GM12872 (cell line): ENCODE measurements at regions not wholly inside any gene's neighbourhood (a gene's known extent, or its start where the extent isn't known, plus 50 kb on each side); places are given as distances from the start of the nearest gene placed in this dataset.

Experiments
- TF ChIP-seq, protein P1 (sequence below): IDR thresholded peaks from 3 replicates; pipeline ENCODE4 v1.5.1; 2011; ENCODE audit warnings: low read depth, mild to moderate bottlenecking, low read length, moderate library complexity; ENCODE audit not compliant: insufficient read depth

DNA sequence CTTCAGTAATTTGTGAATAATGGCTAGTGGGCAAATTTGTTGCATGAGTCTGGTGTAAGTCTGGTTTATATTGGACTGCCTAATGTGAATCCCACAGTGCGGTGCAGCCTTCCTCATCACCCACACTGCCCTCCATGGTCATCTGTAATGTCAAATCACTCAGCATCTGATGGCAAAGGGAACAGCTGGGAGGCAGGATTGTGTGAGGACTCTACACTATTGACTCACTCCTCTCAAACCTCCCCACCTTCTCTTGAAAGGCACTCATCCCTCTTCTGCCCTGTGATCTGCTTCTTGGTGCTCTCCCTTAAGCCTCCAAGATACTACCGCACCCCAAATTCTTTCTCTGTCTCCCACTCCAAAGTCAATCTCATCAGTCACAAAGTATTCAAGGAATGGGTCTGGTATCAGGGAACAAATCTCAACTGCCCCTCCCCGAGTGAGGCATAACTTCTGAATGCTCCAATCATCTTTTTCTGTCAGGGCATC is 146.0 kb upstream of the BEND6 start:
- TF ChIP-seq, protein P1, sequence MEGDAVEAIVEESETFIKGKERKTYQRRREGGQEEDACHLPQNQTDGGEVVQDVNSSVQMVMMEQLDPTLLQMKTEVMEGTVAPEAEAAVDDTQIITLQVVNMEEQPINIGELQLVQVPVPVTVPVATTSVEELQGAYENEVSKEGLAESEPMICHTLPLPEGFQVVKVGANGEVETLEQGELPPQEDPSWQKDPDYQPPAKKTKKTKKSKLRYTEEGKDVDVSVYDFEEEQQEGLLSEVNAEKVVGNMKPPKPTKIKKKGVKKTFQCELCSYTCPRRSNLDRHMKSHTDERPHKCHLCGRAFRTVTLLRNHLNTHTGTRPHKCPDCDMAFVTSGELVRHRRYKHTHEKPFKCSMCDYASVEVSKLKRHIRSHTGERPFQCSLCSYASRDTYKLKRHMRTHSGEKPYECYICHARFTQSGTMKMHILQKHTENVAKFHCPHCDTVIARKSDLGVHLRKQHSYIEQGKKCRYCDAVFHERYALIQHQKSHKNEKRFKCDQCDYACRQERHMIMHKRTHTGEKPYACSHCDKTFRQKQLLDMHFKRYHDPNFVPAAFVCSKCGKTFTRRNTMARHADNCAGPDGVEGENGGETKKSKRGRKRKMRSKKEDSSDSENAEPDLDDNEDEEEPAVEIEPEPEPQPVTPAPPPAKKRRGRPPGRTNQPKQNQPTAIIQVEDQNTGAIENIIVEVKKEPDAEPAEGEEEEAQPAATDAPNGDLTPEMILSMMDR: no peak

DNA sequence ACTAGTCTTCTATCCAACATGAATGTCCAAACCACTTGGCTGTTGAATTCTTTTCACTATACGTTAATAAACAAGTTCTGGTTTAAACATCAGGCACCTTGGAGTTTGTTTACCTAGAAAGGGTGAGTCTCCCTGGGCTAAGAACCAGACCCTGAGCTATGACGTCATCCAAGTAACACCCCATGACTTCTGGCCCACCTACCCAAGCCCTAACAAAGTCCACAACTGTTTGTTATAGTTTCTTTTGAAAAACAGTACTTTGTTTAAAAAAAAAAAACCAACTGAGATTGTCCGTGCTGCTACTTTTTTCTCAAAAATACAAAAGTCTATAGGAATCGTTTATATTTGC is 146.9 kb upstream of the BEND6 start:
- TF ChIP-seq, protein P1: no peak

DNA sequence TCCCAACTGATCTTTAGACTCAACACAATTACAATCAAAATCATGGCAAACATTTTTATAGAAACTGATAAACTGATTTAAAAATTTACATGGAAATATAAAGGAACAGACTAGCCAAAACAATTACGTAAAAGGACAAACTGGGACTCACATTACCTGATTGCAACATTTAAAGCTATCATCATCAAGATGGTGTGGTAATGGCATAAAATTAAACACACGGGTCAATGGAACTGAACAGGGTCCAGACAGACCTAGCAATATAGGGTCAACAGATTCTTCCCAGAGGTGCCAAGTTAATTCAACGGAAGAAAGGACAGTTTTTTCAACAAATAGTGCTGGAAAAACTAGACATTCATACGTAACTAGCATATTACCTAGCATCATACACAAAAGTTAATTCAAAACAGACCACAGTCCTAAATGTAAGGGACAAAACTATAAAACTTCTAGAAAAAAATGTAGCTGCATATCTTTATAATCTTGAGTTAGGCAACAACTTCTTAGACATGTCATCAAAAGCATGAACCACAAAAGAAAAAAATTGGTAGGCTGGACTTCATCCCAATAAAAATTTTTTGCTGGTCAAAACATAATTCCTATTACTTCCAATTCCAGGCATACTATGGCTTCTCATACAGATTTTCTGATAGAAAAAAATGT is 147.4 kb upstream of the BEND6 start:
- TF ChIP-seq, protein P1: no peak

DNA sequence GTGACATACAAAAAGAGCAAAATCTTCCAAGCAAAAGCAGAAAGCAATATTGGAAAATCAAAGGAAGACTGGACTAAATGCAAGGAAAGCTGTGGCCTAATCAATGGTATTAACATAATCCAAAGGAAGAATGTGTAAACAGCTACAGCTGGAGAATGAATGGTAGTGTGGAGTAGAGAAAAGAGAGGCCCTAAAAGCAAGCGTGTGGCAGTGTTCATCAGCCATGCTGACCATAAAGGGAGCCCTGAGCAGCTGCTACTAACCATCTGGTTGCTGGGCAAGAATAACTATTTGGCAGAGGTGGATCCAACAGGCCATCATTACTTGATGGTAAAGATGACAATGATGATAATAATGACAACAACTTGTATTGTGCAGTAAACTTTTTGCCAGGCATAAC is 148.5 kb upstream of the BEND6 start:
- TF ChIP-seq, protein P1: no peak

DNA sequence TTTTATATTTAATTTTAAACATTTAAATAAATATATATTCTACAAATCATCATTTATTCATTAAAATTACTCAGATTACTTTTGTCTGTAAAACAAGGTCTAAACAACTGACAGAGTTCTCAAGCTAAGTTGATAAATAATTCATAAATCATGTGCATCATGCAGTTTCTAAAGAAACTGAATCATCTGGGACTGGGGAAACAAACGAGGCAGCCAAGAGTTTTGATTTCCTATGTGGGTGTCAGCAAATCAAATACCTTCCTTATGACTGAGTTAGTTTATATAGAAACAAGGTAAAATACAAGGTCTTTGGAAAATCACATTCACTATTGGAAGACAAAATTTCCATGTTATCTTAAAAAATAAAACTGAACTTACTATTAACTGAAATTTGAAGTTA is 149.9 kb upstream of the BEND6 start:
- TF ChIP-seq, protein P1: no peak

DNA sequence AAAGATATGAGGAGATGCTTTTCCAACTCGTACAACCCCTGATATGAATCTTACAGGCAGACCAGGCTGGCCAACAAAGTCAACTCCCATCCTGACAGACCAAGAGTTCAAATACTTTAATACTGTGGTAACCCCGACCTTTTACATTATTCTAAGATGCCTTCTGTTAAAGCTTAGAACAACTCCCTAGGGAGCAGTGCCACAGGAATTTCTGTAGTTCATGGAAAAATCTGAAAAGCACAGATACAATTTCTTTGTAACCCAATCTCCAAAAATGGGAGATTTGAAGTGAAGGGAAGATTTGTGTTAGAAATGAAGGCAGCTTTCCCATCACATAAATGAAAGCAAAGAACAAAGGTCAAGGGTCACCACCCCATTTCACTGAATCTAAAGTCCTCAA is 151.3 kb upstream of the BEND6 start:
- TF ChIP-seq, protein P1: no peak

DNA sequence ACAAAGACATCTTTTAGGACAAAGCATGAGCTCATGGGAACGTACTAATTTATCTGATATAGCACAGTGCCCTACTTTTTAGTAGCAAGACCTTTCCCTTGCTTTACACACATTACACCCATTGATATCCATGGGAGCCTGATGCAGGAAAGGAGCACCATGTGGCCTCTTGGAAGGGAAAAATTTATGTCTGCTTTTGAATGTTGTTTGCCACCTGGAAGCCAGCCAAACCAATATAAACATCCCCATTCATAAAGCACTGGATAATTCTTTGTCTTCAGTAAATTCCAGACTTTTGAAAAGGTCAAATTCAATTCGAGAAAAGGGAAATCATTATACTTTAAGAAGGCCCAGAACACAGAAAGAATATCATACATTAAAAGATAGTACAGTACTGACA is 152.3 kb upstream of the BEND6 start:
- TF ChIP-seq, protein P1: no peak
